Muscle of arm (tissue), 1 donor: ENCODE measurements at regions not wholly inside any gene's neighbourhood (a gene's known extent, or its start where the extent isn't known, plus 50 kb on each side); places are given as distances from the start of the nearest gene placed in this dataset.
"Not testable (repeated sequence)": the region's sequence is repeated elsewhere in the genome, so short reads cannot be mapped to it uniquely, and the experiment has no call there.

Experiments used
- DNase-seq: peaks from one replicate; pipeline ENCODE4 v3.0.0-alpha.2; 2013

- DNase-seq: not testable (repeated sequence)
Measured at GRCh38 chr3:75312469-75312868, 351.7 kb upstream of the FRG2C start.

DNA sequence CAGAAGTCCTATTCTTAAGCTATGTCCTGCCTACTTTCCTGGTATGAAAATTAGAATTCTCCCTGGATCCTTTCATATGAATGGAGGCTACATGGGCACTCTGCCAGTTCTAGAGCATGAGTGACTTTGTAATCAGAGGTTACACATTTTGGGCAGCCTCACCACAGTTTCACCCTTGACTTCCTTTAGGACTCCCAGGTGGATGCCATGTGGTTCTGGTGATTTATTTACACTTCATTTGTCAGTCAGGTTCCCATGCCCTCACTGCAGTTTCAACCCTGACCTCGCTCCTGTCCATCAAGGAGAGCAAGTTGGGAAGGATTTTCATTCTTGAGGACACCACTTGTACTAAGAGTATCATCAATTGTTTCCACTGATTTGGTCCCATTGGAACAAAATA, 344.4 kb upstream of the FRG2C start:
- not testable (repeated sequence) for DNase-seq

DNA sequence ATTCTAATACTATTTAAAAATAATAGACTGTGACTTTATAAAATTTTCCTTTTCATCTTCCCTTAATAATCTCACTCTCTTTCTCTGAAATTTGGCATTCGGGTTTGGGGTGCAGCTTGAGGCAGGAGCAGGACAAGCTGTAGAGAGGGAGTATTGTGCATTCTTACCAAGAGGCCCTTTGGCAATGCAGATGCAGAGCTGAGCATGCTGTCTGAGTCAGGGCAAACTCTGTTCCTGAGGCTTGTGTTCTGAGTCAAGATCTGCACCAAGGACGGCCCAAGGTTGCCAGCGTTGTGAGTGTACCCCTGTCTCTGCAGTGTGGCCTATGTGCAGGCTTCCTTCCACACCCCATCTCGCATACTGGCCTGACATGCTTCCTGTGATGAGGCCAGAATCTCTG, 343.8 kb upstream of the FRG2C start:
- no peak for DNase-seq

DNA sequence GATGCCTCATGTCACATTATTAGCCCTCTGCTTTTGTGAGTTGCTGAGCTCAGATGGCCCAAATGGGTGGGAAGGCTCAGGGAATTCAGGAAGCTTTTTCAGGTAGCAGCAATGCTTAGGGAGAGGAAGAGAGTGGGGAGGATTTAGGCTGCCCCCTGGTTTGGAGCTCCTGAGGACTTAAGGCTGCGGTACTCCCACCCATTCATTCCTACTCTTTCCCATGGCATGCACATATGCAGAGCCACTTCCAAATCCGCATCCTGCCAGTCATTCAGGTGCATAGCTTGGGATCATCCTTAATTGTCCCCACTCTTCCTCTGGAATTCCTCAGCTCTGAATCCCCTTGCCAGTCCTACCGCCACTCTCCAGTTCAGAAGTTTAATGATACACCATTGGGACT, 343.1 kb upstream of the FRG2C start:
- no peak for DNase-seq

DNA sequence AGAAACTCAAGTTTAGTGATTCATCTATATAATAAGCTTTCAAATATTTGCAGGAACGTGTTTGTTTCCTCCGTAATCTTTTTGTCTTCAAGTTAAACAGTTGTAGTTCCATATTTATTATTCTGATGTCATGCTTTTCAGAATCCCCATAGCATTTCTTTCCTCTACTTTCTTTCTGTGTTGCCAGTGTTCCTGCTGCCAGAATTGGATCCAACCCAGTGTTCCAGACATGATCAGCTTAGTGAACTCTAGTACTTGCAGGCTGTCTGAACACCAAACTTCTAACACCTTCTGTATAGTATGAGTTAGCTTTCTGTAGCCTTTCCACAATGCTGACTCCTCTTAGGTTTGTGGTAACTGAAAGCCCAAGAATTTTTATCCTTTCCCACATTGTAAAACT, 340.2 kb upstream of the FRG2C start:
- DNase-seq: peak; percentile 42

DNA sequence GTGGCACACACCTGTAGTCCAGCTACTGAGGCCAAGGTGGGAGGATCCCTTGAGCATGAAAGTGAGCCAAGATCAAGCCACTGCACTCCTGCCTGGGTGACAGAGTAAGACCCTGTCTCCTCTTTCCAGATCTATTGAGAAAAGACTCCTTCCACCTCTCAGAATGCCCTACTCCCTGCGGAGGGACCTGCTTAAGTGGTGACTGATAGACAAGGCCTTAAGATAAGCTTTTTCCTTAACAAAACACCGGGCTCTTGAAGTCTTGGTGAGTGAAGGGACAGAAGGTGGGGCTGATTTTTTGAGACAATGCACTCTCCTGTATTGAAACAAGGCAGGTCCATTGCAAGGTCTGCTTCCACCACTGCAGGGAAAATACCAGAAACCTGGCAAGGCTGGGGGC, 338.4 kb upstream of the FRG2C start:
- DNase-seq: no peak

DNA sequence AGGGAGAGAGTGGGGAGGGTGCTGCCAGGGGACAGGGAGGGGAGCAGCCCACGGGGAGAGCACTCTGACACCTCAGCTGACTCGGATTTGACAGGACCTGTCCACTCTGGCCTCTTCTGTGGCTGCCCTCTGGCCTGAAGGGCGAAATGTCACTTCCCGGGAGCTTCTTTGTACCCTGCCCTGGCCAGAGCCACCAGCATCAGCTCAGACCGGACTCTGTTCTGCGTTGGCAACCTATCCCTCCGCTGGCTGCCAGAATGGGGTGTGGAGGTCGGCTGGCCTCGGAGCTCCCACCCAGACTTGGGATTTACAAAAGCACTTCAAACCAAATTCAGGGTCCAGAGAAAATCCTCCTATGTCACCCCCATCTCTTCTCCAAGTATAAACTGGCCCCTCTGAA, 336.7 kb upstream of the FRG2C start:
- no peak for DNase-seq

DNA sequence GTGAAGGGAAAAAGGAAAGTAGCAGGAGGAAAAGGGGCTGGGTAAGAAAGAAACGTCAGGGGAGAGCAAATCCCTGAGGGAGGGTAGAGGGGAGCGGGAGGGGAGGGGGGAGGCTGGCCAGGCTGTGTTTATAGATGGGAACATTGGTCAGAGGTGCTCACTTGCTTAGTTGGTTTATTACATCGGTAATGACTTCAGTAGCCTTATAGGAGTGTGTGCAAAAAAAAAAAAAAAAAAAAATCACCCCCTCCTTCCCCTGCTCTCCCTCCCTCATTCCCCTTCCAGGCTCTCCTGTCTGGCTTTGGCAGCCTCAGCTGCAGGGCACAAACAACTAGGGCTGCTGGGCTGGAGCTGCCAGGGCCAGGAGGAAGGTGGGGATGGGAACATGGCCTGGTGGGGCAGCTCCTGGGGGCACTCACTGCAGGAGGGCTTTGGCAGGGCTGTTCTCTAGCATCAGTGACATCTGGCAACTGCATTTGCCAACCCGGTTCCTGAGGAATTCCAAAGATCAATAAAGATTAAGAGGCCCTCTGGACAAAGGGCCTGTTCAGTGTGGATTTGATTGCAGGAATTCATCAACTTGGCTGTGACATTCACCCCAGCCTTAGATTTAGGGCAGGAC, 334.5 kb upstream of the FRG2C start:
- DNase-seq: no peak

- DNase-seq: not testable (repeated sequence)
Measured at GRCh38 chr3:75330446-75330845, 333.7 kb upstream of the FRG2C start.

- DNase-seq: not testable (repeated sequence)
Measured at GRCh38 chr3:75332090-75332489, 332.0 kb upstream of the FRG2C start.

GRCh38 chr3:75332794-75333193, 331.3 kb upstream of the FRG2C start:
- peak; percentile 85 for DNase-seq

DNA sequence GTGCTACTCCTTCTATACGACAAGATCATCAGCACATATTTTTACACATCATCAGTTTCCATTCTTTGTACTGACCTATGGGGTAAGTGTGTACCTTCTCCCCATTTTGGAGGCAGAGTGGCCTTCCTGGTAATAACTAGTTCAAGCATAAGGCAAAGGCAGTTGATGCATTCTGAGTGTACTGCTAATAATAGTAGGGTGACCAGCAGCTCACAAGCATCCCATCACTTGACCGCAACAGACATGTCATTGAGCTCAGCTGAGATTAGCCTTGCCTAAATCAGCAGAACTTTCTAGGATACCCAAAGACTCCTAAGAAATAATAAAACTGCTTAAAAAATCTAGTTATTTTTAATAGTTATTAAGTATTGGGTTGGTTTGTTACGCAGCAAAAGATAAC, 329.8 kb upstream of the FRG2C start:
- DNase-seq: no peak

GRCh38 chr3:75337226-75337900, 326.8 kb upstream of the FRG2C start:
- no peak for DNase-seq

DNA sequence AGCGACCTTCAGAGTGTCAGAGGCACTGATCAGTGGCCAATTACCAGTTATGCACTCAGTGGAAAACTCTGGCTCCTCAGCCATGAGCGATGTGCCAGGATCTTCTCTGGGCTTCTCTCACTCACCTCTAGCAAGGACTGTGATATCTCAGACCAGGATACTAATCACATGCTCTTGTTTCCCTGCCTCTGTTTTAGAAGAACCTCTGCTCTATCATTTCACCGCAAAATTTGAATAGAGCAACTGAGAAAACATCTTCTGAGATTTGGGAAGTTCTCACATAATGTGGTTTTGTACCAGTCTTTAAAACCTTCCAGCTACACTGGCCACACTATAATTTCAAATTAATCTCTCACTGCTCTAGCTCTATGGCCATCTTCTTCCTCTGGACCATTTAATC, 325.8 kb upstream of the FRG2C start:
- no peak for DNase-seq

GRCh38 chr3:75341324-75342067, 322.6 kb upstream of the FRG2C start:
- peak; percentile 20 for DNase-seq

GRCh38 chr3:75342425-75342824, 321.7 kb upstream of the FRG2C start:
- DNase-seq: no peak

DNA sequence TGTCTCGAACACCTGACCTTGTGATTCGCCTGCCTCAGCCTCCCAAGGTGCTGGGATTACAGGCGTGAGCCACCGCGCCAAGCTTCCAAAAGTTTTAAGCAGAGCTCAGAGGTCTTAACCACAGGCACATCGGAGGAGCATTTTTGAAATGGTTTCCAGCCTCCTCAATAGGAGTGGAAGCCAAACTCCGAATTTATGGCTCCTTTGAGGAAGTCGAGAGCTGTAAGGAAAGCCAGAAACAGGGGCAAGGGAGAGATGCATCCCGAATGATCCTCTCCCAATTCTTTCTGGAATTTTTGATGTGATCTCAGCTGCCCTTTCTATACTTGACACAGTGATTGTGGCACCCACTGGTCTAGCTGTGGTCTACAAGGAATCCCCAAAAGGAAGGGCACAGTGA, 313.6 kb upstream of the FRG2C start:
- DNase-seq: not testable (repeated sequence)

DNA sequence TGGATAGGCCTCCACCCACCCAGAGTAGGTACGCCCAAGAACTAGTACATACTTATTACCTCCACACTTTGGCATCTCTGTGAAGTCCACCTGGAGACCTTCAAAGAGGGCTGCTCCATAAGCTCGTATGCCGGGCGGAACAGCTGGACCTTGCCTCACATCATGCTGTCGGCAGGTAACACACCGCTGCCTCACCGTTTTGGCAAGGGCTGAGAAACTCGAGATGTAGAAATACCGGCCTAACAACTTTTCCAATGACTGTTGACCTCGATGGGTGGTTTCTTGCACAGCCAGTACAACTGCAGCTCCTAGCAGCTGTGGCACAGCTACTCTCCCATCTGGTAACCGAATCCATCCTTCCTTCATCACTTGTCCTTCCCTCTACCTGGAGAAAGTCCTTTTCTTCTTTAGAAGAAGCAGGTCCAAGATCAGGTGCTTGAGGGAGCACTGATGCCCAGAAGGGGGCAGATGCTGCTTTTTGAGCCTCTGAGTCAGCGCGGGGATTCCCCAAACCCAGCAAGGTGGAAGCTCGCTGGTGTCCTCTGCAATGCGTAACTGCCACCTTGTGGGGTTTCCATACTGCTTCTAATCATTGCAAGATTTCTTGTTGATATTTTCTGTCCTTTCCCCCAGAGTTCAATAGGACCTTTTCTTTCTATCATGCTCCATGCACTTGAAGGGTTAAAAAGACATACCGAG, 301.9 kb upstream of the FRG2C start:
- not testable (repeated sequence) for DNase-seq

- DNase-seq: not testable (repeated sequence)
Measured at GRCh38 chr3:75372964-75373363, 291.2 kb upstream of the FRG2C start.

DNA sequence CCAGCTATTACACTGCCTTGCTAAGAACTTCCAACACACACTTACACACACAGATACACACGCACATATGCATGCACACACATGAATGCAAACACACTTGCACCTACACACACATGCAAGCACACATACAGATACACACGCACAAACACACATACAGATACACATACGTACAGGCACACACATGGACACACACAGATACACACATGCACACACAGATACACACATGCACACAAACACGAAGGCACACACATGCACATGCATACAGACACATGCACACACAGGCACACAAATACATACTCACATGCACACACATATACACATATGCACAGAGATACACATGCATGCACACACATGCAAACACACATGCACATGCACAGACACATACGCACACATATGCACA, 284.3 kb upstream of the FRG2C start:
- not testable (repeated sequence) for DNase-seq

DNA sequence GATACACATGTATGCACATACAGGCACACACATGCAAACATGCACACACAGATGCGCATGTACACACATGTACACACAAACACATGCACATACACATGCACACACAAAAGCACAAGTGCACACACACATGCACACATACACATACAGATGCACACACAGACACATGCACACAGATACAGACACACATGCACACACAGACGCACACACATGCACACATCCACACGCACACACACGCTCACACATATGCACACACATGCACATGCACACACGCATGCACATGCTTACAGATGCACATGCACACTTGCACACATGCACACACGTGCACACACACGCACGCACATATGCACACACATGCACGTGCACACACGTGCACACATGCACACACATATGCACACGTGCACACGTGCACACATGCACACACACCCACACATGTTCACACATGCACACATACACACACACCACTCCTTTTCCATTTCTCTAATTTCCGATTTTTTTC, 283.8 kb upstream of the FRG2C start:
- no peak for DNase-seq

DNA sequence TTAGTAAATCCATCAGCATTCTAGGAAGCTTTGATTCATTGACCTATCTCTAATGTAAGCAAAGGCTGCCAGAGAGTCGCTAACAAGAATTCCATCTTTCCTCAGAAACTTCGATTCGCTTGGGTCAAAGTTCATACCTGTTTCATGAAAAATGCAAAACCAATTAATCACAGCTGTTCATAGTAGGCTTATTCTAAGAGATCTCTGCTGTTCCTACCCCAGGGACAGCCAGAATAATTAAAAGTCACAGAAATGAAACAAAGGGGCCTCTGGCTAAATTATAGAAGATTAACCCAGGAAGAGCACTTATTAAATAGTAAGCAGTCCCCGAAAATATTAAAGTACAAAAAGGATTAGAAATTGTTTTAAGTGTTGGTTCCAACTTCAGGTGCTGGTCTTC, 280.1 kb upstream of the FRG2C start:
- DNase-seq: not testable (repeated sequence)
